WI38 (cell line): ENCODE measurements at regions not wholly inside any gene's neighbourhood (a gene's known extent, or its start where the extent isn't known, plus 50 kb on each side); places are given as distances from the start of the nearest gene placed in this dataset.

Experiments used
- H3K4me3 ChIP-seq: 2 replicates; pipeline ENCODE4 v1.5.1; 2011; ENCODE audit warnings: low read depth, mild to moderate bottlenecking, control low read depth, low read length
- CTCF ChIP-seq: IDR thresholded peaks from 2 replicates; pipeline ENCODE4 v1.5.1; 2012; ENCODE audit warnings: low read depth, mild to moderate bottlenecking, control low read depth, low read length

- no peak for TF ChIP-seq CTCF
- no peak overlapping the region for H3K4me3 ChIP-seq
Observed at GRCh38 chr5:133847301-133847700, 121.1 kb downstream of the C5orf15 start.

- no peak for TF ChIP-seq CTCF
Observed at GRCh38 chr5:133846478-133847226, 121.8 kb downstream of the C5orf15 start.

GRCh38 chr5:133845271-133845670 is 123.2 kb downstream of the C5orf15 start:
- H3K4me3 ChIP-seq, result no peak overlapping the region
- TF ChIP-seq CTCF, result no peak

More at GRCh38 chr5:133846478-133847226, 121.8 kb downstream of the C5orf15 start:
- H3K4me3 ChIP-seq, result no peak overlapping the region

- no peak for TF ChIP-seq CTCF
- H3K4me3 ChIP-seq, result no peak overlapping the region
Observed at GRCh38 chr5:133844836-133845235, 123.6 kb downstream of the C5orf15 start.

- TF ChIP-seq CTCF, result no peak
Observed at GRCh38 chr5:133843911-133844310, 124.5 kb downstream of the C5orf15 start.

GRCh38 chr5:133842846-133843611 is 125.4 kb downstream of the C5orf15 start:
- H3K4me3 ChIP-seq, result no peak overlapping the region
- no peak for TF ChIP-seq CTCF

More at GRCh38 chr5:133843911-133844310, 124.5 kb downstream of the C5orf15 start:
- H3K4me3 ChIP-seq, result no peak overlapping the region
